SK-N-SH (cell line): ENCODE measurements at regions not wholly inside any gene's neighbourhood (a gene's known extent, or its start where the extent isn't known, plus 50 kb on each side); places are given as distances from the start of the nearest gene placed in this dataset.

Experiments used
- EP300 ChIP-seq, 2 experiments: IDR thresholded peaks; 2 replicates each; pipeline versions ENCODE4 v1.4.0 to v1.6.1; 2012; ENCODE audit warnings: borderline replicate concordance in 1 of 2, low read depth in 1 of 2, low read length in 1 of 2
- MEF2A ChIP-seq: IDR thresholded peaks from 2 replicates; pipeline ENCODE4 v1.4.0; 2012; ENCODE audit warnings: low read depth, borderline replicate concordance
- MXI1 ChIP-seq: IDR thresholded peaks from 2 replicates; pipeline ENCODE4 v1.6.1; 2012; ENCODE audit warnings: mild to moderate bottlenecking, low read depth, low read length, improper control_type of control experiment
- NFIC ChIP-seq: IDR thresholded peaks from 2 replicates; pipeline ENCODE4 v1.4.0; 2012; ENCODE audit warnings: borderline replicate concordance
- NRF1 ChIP-seq: IDR thresholded peaks from 2 replicates; pipeline ENCODE4 v1.6.1; 2012; ENCODE audit warnings: low read depth, mild to moderate bottlenecking, low read length
- POLR2AphosphoS5 ChIP-seq: IDR thresholded peaks from 2 replicates; pipeline ENCODE4 v1.6.1; 2012; ENCODE audit warnings: low read depth, low read length
- RFX5 ChIP-seq: IDR thresholded peaks from 2 replicates; pipeline ENCODE4 v1.6.1; 2012; ENCODE audit warnings: mild to moderate bottlenecking, improper control_type of control experiment, low read length
- RXRA ChIP-seq: IDR thresholded peaks from 2 replicates; pipeline ENCODE4 v1.4.0; 2012; ENCODE audit warnings: low read depth, mild to moderate bottlenecking, borderline replicate concordance
- SIN3A ChIP-seq: IDR thresholded peaks from 2 replicates; pipeline ENCODE4 v1.6.1; 2012; ENCODE audit warnings: low read depth, mild to moderate bottlenecking, low read length, moderate library complexity, borderline replicate concordance
- TAF1 ChIP-seq: IDR thresholded peaks from 2 replicates; pipeline ENCODE4 v1.6.1; 2012; ENCODE audit warnings: low read depth, mild to moderate bottlenecking, low read length, moderate library complexity, borderline replicate concordance
- TF ChIP-seq, protein P1 (sequence below): fragments of 200-600 bp; sonication (generic); IDR thresholded peaks from 2 replicates; pipeline ENCODE4 v1.6.1; 2017; ENCODE audit warnings: antibody characterized with exemption, mild to moderate bottlenecking, moderate library complexity
- TF ChIP-seq, protein P2 (sequence below): fragments of 150-350 bp; IDR thresholded peaks from 2 replicates; pipeline ENCODE4 v1.6.1; 2017; ENCODE audit warnings: antibody characterized with exemption, low read length, low read depth, borderline replicate concordance
- TF ChIP-seq, protein P3 (sequence below): IDR thresholded peaks from 2 replicates; pipeline ENCODE4 v1.4.0; 2012; ENCODE audit warnings: low read depth

DNA sequence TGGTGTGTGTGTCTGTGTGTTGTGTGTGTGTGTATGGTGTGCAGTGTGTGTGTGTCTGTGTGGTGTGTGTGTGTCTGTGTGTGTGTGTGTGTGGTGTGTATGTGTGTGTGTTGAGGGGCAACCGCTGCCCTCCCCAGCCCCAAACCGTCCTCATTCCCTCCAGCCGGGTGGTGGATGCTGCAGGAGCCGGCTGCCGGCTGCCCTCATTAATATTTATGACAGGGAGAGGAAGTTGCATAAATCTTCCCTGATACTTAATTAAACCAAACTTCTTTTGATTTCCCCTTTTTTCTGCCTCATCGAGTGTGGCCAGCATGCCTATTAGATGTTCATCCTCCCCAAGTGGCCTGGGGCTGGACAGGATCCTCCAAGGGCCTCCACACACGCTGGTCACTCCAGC, 121.4 kb upstream of the MVB12B start:
- TF ChIP-seq NFIC (no peak), NRF1 (no peak), RXRA (no peak), MXI1 (no peak), EP300 (IDR thresholded peaks at IDR 0.05; ENCODE audit: borderline replicate concordance in 1 of 2, low read depth in 1 of 2, low read length in 1 of 2) (no peak), RFX5 (no peak), TAF1 (no peak), POLR2AphosphoS5 (no peak), SIN3A (no peak), MEF2A (no peak)
- TF ChIP-seq, protein P1, sequence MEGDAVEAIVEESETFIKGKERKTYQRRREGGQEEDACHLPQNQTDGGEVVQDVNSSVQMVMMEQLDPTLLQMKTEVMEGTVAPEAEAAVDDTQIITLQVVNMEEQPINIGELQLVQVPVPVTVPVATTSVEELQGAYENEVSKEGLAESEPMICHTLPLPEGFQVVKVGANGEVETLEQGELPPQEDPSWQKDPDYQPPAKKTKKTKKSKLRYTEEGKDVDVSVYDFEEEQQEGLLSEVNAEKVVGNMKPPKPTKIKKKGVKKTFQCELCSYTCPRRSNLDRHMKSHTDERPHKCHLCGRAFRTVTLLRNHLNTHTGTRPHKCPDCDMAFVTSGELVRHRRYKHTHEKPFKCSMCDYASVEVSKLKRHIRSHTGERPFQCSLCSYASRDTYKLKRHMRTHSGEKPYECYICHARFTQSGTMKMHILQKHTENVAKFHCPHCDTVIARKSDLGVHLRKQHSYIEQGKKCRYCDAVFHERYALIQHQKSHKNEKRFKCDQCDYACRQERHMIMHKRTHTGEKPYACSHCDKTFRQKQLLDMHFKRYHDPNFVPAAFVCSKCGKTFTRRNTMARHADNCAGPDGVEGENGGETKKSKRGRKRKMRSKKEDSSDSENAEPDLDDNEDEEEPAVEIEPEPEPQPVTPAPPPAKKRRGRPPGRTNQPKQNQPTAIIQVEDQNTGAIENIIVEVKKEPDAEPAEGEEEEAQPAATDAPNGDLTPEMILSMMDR, result no peak
- TF ChIP-seq, protein P2, sequence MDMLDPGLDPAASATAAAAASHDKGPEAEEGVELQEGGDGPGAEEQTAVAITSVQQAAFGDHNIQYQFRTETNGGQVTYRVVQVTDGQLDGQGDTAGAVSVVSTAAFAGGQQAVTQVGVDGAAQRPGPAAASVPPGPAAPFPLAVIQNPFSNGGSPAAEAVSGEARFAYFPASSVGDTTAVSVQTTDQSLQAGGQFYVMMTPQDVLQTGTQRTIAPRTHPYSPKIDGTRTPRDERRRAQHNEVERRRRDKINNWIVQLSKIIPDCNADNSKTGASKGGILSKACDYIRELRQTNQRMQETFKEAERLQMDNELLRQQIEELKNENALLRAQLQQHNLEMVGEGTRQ, result no peak
- TF ChIP-seq, protein P3, sequence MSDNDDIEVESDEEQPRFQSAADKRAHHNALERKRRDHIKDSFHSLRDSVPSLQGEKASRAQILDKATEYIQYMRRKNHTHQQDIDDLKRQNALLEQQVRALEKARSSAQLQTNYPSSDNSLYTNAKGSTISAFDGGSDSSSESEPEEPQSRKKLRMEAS, result no peak
